HG03095 (cell line): ENCODE measurements at regions not wholly inside any gene's neighbourhood (a gene's known extent, or its start where the extent isn't known, plus 50 kb on each side); places are given as distances from the start of the nearest gene placed in this dataset.
"Not testable (repeated sequence)": the region's sequence is repeated elsewhere in the genome, so short reads cannot be mapped to it uniquely, and the experiment has no call there.

ENCODE experiments used
- ATAC-seq: cut with Tn5 transposase; IDR thresholded peaks from one replicate; pipeline ENCODE4 v1.9.1; 2021; ENCODE audit warnings: moderate library complexity; ENCODE audit not compliant: unreplicated experiment

DNA sequence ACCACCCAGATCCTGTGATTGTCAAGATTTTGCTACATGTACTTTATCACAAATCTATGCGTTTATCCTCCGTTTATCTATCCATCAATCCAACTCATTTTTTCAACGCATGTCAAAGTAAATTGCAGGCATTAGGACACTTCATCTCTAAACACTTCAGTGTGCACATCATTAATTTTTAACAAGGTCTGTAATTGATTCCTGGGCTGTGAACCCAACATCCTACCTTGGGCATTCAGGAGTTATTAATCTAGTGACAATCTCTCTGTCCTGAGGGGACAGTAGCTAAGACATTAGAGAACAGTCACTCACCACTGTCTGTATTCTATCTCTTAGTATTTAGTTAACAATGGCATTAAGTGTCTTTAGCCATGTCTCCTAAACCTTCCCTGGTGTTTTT, 264.7 kb downstream of the SOX9 start:
- ATAC-seq = no peak

DNA sequence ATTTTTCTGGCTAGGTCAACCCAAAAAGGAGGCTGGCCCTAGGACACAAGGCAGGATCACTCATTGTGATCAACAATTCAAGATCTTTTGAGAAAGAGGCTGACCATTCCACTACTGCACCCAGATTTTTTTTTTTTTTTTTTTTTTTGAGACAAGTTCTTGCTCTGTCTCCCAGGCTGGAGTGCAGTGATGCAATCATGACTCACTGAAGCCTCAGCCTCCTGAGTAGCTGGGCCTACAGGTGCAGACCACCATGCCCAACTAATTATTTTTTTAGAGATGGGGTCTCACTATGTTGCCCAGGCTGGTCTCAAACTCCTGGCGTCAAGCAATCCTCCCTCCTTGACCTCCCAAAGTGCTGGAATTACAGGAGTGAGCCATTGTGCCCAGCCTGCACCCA, 265.4 kb downstream of the SOX9 start:
- not testable (repeated sequence) for ATAC-seq

DNA sequence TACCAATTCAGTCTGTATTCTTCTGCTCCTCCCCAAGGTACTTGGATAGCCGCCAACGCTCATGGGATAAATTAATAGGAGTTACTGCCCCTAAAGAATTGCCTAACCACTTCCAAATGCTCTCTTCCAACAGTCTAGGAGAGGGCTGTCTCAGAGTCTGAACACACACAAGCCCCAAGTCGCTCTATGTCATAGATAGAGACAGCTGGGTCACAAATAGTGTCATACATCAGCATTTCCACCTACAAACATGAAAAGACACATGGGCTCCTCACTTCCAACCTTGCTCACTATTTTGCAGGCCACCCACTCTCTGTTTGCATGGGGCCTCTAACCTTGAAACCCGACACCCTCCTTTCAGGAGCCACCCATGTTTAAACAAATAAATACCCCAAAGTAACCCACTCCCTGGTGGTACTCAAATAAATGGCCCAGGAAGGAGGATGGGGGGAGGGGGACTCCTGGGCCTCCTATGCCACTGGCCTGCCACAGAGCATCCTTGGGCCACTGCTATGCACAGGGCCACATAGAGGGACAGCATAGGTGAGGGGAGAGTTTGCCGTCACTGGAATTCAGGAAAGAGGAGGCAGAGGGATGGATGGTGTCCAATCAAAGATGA, 265.9 kb downstream of the SOX9 start:
- no peak for ATAC-seq

- no peak for ATAC-seq
Observed at GRCh38 chr17:72387487-72387886, 266.7 kb downstream of the SOX9 start.

GRCh38 chr17:72387969-72388368, 267.1 kb downstream of the SOX9 start:
- ATAC-seq = no peak

DNA sequence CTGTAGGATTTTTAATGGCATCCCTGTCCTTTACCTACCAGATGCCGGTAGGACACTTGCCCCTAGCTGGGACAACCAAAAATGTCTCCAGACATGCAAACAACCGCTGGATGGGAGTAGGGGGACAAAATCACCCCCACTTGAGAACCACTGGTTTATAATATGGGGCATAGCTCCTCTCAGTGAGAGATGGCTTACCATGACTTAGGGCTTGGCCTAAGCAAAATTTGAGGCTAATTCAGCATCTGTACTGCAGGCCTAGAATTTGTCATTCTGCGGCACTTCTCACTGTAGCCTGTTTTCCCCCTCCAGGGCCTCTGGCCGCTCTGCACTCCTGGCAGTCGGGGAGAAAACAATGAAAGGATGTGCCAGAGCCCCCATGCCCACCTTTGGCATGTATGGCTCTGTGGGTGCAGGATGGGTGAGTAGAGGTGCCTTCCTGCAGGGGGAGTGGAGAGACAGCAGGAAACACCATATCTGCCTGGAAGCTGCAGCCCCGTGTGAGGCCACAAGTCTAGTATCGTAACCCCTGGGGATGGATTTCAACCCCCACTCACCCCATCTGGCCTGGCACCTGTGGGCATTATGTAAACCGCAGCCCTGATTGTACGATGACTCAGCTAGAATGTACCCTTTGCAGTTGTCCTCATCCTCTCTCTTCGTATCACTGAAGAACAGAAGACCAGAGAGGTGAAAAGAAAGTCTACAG, 268.1 kb downstream of the SOX9 start:
- no peak for ATAC-seq

GRCh38 chr17:72390675-72391508, 270.1 kb downstream of the SOX9 start:
- ATAC-seq = no peak

DNA sequence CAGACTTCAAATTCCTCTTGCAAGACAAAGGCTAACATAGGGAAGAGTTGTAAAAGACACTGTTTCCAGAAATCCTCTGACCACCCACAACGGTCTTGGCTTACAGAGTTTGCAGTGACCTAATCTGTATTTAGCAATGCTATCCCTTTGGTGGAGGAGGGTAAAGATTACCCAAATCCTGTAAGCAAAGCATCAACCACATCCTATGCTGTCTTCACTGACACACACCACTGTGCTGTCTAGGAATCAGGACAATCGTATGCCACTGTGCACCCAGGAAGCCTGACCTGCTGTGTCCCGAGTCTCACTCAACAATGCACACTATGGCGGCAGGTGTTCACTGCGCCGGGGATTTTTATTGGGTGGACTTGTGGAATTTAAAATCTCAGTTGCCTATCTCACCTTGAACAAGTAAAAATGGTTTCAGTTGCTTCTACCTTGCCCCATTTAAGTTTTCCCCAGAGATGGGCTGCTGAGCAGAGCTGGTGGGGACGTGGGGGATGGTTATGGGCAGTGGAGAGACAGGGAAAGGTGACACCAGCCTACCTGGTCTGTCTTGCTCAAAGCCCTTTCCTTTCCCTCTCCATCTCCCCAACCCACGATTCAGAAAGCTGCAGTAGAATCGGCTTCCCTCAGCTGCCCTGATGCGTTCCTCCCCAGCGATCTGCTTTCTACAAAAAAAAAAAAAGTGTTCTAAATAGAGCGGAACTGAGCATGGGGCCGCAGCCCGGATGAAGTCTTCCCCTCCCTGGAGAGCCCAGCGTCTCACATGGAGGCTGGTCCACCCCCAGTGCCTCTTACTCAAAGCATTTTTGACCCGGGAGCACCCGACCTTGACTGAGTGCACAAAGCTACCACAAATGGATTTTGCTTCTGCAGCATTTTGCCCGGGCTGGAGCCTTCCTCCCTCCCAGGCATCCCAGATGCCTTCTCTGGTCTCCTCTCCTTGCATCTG, 271.5 kb downstream of the SOX9 start:
- peak; percentile 49 for ATAC-seq

DNA sequence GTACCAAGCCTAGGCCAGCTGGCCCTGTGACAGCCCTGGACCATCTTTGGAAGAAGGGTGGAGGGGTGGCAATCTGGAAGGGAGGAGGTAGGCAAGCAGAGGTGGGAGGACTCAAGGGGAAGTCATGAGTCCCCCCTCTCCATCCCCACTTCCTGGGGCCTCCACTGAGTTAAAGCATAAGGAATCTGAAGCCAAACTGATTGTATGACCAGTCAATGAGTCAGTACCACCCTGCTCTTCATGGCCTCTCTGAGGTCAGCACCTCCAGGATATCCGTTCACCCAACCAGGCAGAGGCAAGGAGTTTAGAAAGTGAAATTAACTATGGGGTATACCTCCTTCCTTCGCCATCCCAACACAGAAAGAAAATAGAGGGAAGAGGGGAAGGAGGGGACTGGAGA, 272.7 kb downstream of the SOX9 start:
- no peak for ATAC-seq

- ATAC-seq = no peak
Observed at GRCh38 chr17:72394531-72394930, 273.7 kb downstream of the SOX9 start.

GRCh38 chr17:72396121-72396520, 275.3 kb downstream of the SOX9 start:
- ATAC-seq = no peak

GRCh38 chr17:72397223-72397667, 276.4 kb downstream of the SOX9 start:
- ATAC-seq = no peak

DNA sequence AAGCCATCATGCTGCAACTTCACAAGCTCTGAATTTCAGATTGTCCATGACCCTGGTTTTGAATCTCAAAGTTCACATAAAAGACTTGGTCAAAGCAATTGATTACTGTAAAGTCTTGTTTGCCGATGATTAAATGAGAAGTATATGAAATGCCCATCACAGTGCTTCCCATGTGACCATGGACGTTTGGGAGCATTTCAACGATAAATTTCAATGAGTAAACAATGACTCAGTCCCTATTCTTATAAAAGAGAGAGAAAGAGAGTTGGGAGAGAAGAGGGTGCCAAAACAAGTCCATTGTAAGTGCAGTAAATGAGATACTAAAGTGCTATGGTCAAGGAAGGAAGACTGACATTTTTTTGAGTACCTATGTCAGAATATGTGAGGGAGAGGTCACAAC, 276.9 kb downstream of the SOX9 start:
- ATAC-seq = no peak

DNA sequence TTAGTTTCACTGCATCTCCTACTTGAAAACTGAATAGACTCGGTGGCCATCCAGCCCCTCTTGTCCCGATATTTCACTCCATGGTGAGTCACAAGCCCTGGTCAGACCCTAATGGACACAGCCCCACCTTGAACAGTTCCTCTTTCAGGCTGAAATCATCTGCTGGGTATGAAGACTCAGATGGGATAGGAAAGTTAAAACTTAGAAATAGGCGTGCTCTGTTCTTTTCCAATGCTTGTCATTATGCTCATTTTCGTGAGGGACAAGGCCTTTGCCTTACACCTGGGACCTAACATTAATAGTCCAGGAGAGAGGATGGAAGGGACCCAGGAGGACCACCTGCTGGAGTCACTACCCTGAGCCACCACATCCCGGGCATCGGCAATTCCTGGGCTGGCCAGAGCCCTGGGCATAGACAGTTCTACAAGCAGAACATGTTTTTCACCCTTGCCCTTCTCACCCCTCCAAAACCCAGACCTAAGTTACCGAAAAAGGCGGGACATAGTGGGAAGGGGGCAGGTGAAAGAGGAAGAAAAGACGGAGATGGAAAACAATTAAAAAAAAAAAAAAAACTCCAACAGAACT, 278.3 kb downstream of the SOX9 start:
- no peak for ATAC-seq

GRCh38 chr17:72399608-72400487, 279.0 kb downstream of the SOX9 start:
- ATAC-seq = no peak

DNA sequence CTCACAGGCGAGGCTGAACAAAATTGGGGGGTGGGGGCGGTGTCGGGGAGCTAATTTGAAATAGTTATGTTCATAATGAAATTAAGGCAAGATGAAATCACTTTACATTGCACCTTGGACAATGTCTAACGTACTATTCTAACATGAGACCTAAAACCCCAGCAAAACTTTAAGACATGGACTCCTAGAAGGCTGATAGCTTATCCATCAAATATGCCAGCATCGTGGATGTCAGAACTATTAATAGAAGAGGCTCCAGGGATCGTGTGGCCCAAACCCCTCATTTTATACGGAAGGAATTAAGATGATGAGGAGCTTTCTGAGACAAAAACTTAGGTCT, 279.6 kb downstream of the SOX9 start:
- no peak for ATAC-seq

DNA sequence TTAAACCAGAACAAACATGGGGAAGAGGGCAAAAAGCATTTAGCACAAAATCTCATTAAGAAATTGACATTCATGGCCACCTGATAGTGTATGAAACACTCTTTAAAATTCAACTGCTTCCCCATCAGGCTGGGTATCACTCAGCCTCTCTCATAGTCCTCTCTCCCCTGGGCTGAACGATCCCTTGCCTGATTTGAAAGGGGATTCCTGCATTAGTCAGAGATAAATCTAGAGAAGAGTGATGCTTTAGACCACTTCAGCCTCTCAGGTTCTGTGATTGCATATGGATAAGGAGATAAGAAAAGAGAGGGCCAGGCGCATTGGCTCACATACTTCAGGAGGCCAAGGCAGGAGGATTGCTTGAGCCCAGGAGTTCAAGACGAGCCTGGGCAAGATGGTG, 280.0 kb downstream of the SOX9 start:
- no peak for ATAC-seq

GRCh38 chr17:72401883-72402726, 281.3 kb downstream of the SOX9 start:
- no peak for ATAC-seq
